ENCODE measurements at regions not wholly inside any gene's neighbourhood (a gene's known extent, or its start where the extent isn't known, plus 50 kb on each side); places are given as distances from the start of the nearest gene placed in this dataset.

GRCh38 chrX:13266641-13267345 lies 53.1 kb downstream of the ATXN3L start:
- H3K36me3 ChIP-seq: no peaks in the 10 kb centered on the region
- intact Hi-C loops (cut with DNase I): no loop called here
- no peak overlapping the region for H3K27ac ChIP-seq
- H3K27me3 ChIP-seq (ENCODE audit: low read depth): no peaks in the 10 kb centered on the region
- DNase-seq (no peak), ATAC-seq (no peak)
- no peaks in the 10 kb centered on the region for H3K4me1 ChIP-seq
- TF ChIP-seq CTCF (IDR thresholded peaks at IDR 0.05): no peak
- H3K9me3 ChIP-seq: no peaks in the 10 kb centered on the region
- no peak overlapping the region for H3K4me3 ChIP-seq

- TF ChIP-seq CTCF (IDR thresholded peaks at IDR 0.05): no peak
- ATAC-seq (no peak), DNase-seq (no peak)
- Histone ChIP-seq H3K27me3 (ENCODE audit: low read depth) (no peaks in the 10 kb centered on the region), H3K4me1 (no peaks in the 10 kb centered on the region), H3K9me3 (no peaks in the 10 kb centered on the region), H3K4me3 (no peak overlapping the region), H3K27ac (no peak overlapping the region), H3K36me3 (no peaks in the 10 kb centered on the region)
- intact Hi-C loops (cut with DNase I): no loop called here
Observed at GRCh38 chrX:13265549-13266132, 54.2 kb downstream of the ATXN3L start.

- H3K27me3 ChIP-seq (ENCODE audit: low read depth): no peaks in the 10 kb centered on the region
- TF ChIP-seq CTCF (IDR thresholded peaks at IDR 0.05): no peak
- DNase-seq (no peak), ATAC-seq (no peak)
- H3K36me3 ChIP-seq: no peaks in the 10 kb centered on the region
- no peak overlapping the region for H3K4me3 ChIP-seq
- no peak overlapping the region for H3K27ac ChIP-seq
- H3K9me3 ChIP-seq: no peaks in the 10 kb centered on the region
- no peaks in the 10 kb centered on the region for H3K4me1 ChIP-seq
- intact Hi-C loops (cut with DNase I): no loop called here
Observed at GRCh38 chrX:13265111-13265510, 54.7 kb downstream of the ATXN3L start.

GRCh38 chrX:13263560-13264251 lies 56.1 kb downstream of the ATXN3L start:
- Histone ChIP-seq H3K27ac (no peak overlapping the region), H3K36me3 (no peaks in the 10 kb centered on the region), H3K4me1 (no peaks in the 10 kb centered on the region), H3K27me3 (ENCODE audit: low read depth) (no peaks in the 10 kb centered on the region), H3K9me3 (no peaks in the 10 kb centered on the region), H3K4me3 (no peak overlapping the region)
- intact Hi-C loops (cut with DNase I): no loop called here
- no peak for ATAC-seq
- no peak for TF ChIP-seq CTCF (IDR thresholded peaks at IDR 0.05)
- DNase-seq: no peak

- no peak for TF ChIP-seq CTCF (IDR thresholded peaks at IDR 0.05)
- DNase-seq (no peak), ATAC-seq (no peak)
- intact Hi-C loops (cut with DNase I): no loop called here
- no peaks in the 10 kb centered on the region for H3K9me3 ChIP-seq
- no peak overlapping the region for H3K4me3 ChIP-seq
- H3K27me3 ChIP-seq (ENCODE audit: low read depth): no peaks in the 10 kb centered on the region
- H3K27ac ChIP-seq: no peak overlapping the region
- H3K36me3 ChIP-seq: no peaks in the 10 kb centered on the region
- H3K4me1 ChIP-seq: no peaks in the 10 kb centered on the region
Observed at GRCh38 chrX:13261348-13261747, 58.5 kb downstream of the ATXN3L start.

Data from lower lobe of right lung (tissue), 2 donors.